RWPE1 (cell line): ENCODE measurements at regions not wholly inside any gene's neighbourhood (a gene's known extent, or its start where the extent isn't known, plus 50 kb on each side); places are given as distances from the start of the nearest gene placed in this dataset.

Experiments
- CTCF ChIA-PET: fragments of 350-600 bp; sonication (Branson Sonifier 250); formaldehyde crosslinking; extraction: SDS; loops from one replicate; lab custom pipeline; 2021; lab: Yijun Ruan, JAX
- POLR2A ChIA-PET: fragments of 400-600 bp; formaldehyde crosslinking; extraction: SDS; loops from one replicate; lab custom pipeline; 2020; ENCODE audit warnings: antibody characterized with exemption; ENCODE audit not compliant: low non-redundant PET; lab: Yijun Ruan, JAX
- DNase-seq: peaks from one replicate; pipeline ENCODE4 v3.0.0; 2012; ENCODE audit warnings: low spot score
- H3K27ac ChIP-seq: fragments of 450-650 bp; 2 replicates; pipeline ENCODE4 v1.5.1; 2017
- CTCF ChIP-seq: fragments of 450-650 bp; conservative IDR thresholded peaks from 2 replicates; pipeline ENCODE4 v1.5.1; 2017; ENCODE audit warnings: low read depth, mild to moderate bottlenecking

DNA sequence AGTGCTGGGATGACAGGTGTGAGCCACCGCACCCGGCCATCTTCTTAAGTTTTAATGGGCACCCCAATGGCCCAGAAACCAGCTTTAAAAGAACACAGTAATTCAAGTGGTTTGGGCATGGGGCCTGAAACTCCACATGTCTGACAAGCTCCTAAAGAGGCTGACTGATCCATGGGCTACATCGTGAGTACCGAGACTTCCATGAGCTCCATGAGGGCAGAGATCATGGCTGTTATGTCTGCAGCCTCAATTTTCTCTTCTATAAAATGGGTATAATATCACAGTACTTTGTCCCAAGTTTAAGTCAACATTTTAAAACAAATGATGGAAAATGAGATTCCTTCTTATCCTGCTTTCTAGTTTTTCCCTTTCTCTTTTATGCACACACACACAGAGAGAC lies 397.6 kb upstream of the MAF start:
- H3K27ac ChIP-seq, result no peak overlapping the region
- CTCF ChIA-PET, result interaction anchor here (0.6 kb wide), 1 partner anchor 201 kb away, joined by 3 read pairs; no protein-coding TSS in a partner anchor
- POLR2A ChIA-PET, result interaction anchor here (0.6 kb wide), 1 partner anchor 9 kb away, joined by 4 read pairs; no protein-coding TSS in a partner anchor
- TF ChIP-seq CTCF, result no peak
- no peak for DNase-seq

DNA sequence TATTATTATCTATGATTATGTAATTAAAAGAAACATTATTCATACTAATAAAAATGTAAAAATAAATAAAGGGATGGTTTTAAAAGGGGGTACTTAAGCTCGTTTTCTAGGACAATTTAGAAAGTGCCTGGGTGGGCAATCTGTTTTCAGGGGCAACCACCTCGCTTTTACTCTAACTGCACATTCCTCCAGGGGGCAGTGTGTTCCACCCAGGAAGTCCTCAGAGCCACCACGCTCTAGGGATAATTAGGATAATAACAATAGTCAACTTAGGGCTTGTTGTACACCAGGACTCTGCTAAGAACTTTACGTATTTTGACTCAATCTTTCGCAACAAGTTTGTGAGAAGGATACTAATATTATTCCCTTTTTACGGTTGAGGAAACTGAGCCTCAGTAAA lies 396.7 kb upstream of the MAF start:
- no peak overlapping the region for H3K27ac ChIP-seq
- TF ChIP-seq CTCF, result no peak
- ChIA-PET CTCF (interaction anchor here (0.7 kb wide), 1 partner anchor 855 kb away, joined by 3 read pairs; no protein-coding TSS in a partner anchor), POLR2A (no interaction called here)
- DNase-seq, result no peak

GRCh38 chr16:79996321-79996720 lies 395.8 kb upstream of the MAF start:
- TF ChIP-seq CTCF, result no peak
- no peak for DNase-seq
- CTCF ChIA-PET, result no interaction called here
- POLR2A ChIA-PET, result no interaction called here
- H3K27ac ChIP-seq, result no peak overlapping the region

DNA sequence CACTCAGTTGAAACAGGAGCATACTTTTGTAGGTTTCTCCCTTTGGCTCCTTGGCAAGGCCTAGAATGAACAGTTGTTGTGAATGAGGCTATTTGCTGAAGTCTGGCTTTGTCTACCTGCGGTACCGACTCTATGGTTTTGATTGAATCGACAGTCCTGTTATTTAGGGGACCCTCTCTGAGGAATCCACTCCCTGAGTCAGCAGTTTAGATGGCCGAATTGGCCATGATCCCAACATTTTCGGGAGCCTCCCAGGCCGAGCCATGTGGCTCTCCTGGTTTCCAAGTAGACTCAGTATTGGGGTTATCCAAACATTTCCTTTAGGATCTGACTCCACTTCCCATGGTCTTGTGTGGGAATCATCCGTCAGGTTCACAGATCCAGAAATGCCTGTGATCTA lies 394.8 kb upstream of the MAF start:
- CTCF ChIA-PET, result no interaction called here
- DNase-seq, result no peak
- H3K27ac ChIP-seq, result no peak overlapping the region
- TF ChIP-seq CTCF, result no peak
- POLR2A ChIA-PET, result no interaction called here

DNA sequence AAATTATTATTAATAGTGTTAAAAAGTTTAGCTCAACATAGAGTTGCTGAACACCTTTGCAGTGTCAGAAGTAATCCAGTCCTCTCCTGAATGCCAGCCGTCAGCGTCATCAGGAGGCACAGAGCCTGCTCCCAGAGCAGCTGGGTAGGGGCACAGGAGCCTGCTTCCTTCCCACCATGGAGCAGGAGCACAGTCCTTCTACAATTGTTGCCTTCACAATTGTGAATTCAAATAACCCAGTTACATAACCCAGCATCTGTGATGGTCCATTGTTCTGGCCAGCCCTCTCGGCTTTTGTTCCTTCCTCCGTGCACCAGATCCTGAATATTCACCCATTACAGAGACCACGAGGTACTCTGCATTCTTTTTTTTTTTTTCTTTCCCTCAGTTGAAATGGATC lies 393.9 kb upstream of the MAF start:
- DNase-seq, result no peak
- TF ChIP-seq CTCF, result no peak
- ChIA-PET CTCF (interaction anchor here (0.6 kb wide), 1 partner anchor 392 kb away, joined by 5 read pairs; no protein-coding TSS in a partner anchor), POLR2A (no interaction called here)
- no peak overlapping the region for H3K27ac ChIP-seq

DNA sequence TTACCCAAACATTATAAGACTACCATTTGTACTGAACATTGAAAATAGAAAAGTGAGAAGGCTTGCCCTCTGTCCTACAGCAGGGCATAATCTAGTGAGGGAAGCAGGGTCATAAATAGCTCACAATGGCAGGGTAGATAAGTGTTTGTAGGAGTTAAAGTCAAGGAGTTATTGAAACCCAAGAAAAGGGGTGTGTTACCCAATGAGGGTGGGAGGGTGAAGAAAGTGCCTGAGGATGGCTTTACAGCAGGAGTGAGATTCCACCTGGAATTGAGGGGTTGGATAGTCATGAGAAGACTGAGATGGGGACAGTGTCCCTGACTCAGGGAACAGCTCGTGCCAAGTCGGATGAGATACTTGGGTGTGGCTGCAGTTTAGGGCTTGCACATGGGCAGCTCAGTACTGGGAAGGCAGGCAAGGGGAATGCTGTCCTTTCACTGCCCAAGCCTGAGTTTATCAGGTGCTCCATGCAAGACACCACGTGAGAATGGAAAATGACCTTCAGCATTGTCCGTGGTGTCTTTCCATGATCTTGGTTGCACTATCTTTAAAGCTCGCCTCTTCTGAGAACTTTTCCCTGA lies 393.2 kb upstream of the MAF start:
- DNase-seq, result no peak
- TF ChIP-seq CTCF, result no peak
- H3K27ac ChIP-seq, result no peak overlapping the region
- POLR2A ChIA-PET, result interaction anchor here (0.5 kb wide), 1 partner anchor 13 kb away, joined by 3 read pairs; no protein-coding TSS in a partner anchor
- CTCF ChIA-PET, result interaction anchor here (0.7 kb wide), 1 partner anchor 18 kb away, joined by 4 read pairs; no protein-coding TSS in a partner anchor
